Colonic mucosa (tissue), 4 donors: ENCODE measurements at regions not wholly inside any gene's neighbourhood (a gene's known extent, or its start where the extent isn't known, plus 50 kb on each side); places are given as distances from the start of the nearest gene placed in this dataset.

Experiments used
- DNase-seq: peaks from one replicate; pipeline ENCODE4 v3.0.0-alpha.2; 2020
- H3K27ac ChIP-seq: fragments of 200-600 bp; one replicate; pipeline ENCODE4 v1.8.0; 2021
- H3K27me3 ChIP-seq: fragments of 200-600 bp; one replicate; pipeline ENCODE4 v1.8.0; 2021
- H3K36me3 ChIP-seq: fragments of 200-600 bp; one replicate; pipeline ENCODE4 v1.8.0; 2021
- H3K4me1 ChIP-seq: fragments of 200-600 bp; one replicate; pipeline ENCODE4 v1.8.0; 2021; ENCODE audit warnings: mild to moderate bottlenecking
- H3K4me3 ChIP-seq: fragments of 200-600 bp; one replicate; pipeline ENCODE4 v1.8.0; 2021
- H3K9ac ChIP-seq, 2 donors: one replicate each; pipeline ENCODE4 v1.7.0; 2013; ENCODE audit warnings: control low read depth in 2 of 2, low read depth in 2 of 2, low read length in 2 of 2
- H3K9me3 ChIP-seq: fragments of 200-600 bp; one replicate; pipeline ENCODE4 v1.8.0; 2021
- intact Hi-C: fragments of 100-400 bp; cut with DNase I; formaldehyde crosslinking; loops from one replicate; pipeline ENCODE4 v1.14.1; 2022
- TF ChIP-seq, protein P1 (sequence below): fragments of 200-600 bp; IDR thresholded peaks from one replicate; pipeline ENCODE4 v1.8.0; 2022; ENCODE audit warnings: antibody characterized with exemption, mild to moderate bottlenecking
- donor health status: healthy.
- donor health status: DM: no; HTN: no; CAD: no.
- donor health status: DM: no; HTN: no; CAD: no.

DNA sequence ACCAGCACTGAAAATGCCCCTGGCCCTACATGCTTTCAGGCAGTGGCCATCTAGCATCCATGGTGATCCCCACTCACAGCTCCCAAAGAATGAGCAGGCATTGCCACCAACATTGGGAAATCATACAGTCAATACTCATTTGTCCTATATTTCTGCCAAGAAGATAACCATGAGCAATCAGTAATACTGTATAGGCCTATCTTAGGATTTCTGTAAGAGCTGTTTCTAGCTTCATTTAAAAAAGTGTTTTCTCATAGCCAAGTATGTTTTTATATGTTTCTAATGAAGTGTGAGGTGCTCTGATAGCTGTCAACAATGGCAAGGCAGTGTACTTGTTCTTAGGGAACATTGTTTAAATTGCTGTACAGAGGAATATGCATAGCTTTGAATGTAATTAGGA, 428.7 kb downstream of the FGF9 start:
- H3K36me3 ChIP-seq: no peaks in the 10 kb centered on the region
- no peak overlapping the region for H3K9ac ChIP-seq
- intact Hi-C loops: no loop called here
- no peaks in the 10 kb centered on the region for H3K4me1 ChIP-seq
- no peaks in the 10 kb centered on the region for H3K9me3 ChIP-seq
- DNase-seq: no peak
- TF ChIP-seq, protein P1, sequence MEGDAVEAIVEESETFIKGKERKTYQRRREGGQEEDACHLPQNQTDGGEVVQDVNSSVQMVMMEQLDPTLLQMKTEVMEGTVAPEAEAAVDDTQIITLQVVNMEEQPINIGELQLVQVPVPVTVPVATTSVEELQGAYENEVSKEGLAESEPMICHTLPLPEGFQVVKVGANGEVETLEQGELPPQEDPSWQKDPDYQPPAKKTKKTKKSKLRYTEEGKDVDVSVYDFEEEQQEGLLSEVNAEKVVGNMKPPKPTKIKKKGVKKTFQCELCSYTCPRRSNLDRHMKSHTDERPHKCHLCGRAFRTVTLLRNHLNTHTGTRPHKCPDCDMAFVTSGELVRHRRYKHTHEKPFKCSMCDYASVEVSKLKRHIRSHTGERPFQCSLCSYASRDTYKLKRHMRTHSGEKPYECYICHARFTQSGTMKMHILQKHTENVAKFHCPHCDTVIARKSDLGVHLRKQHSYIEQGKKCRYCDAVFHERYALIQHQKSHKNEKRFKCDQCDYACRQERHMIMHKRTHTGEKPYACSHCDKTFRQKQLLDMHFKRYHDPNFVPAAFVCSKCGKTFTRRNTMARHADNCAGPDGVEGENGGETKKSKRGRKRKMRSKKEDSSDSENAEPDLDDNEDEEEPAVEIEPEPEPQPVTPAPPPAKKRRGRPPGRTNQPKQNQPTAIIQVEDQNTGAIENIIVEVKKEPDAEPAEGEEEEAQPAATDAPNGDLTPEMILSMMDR: no peak
- H3K4me3 ChIP-seq: no peak overlapping the region
- no peak overlapping the region for H3K27ac ChIP-seq
- H3K27me3 ChIP-seq: no peaks in the 10 kb centered on the region

DNA sequence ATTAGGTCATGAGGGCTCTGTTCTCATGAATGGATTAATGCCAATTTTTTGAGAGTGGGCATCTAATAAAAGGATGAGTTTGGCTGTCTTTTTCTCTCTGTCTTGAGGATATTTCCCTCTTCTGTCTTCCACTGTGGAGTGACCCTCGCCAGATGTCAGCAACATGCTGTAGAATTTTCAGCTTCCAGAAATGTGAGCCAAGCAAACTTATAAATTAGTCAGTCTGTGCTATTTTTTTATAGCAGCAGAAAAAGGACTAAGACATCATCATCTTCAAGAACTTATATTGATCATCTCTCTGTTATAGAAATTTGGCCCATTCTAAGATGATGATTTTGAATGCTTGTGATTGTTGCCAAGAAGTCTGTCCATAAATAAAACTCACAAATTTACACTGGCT, 431.4 kb downstream of the FGF9 start:
- Histone ChIP-seq H3K9ac (no peak overlapping the region), H3K4me3 (no peak overlapping the region), H3K27me3 (no peaks in the 10 kb centered on the region), H3K4me1 (no peaks in the 10 kb centered on the region), H3K27ac (no peak overlapping the region), H3K36me3 (no peaks in the 10 kb centered on the region), H3K9me3 (no peaks in the 10 kb centered on the region)
- intact Hi-C loops: loop anchor here (10.0 kb wide), 1 partner anchor 467 kb away; no protein-coding TSS in a partner anchor
- TF ChIP-seq, protein P1: no peak
- DNase-seq: no peak

DNA sequence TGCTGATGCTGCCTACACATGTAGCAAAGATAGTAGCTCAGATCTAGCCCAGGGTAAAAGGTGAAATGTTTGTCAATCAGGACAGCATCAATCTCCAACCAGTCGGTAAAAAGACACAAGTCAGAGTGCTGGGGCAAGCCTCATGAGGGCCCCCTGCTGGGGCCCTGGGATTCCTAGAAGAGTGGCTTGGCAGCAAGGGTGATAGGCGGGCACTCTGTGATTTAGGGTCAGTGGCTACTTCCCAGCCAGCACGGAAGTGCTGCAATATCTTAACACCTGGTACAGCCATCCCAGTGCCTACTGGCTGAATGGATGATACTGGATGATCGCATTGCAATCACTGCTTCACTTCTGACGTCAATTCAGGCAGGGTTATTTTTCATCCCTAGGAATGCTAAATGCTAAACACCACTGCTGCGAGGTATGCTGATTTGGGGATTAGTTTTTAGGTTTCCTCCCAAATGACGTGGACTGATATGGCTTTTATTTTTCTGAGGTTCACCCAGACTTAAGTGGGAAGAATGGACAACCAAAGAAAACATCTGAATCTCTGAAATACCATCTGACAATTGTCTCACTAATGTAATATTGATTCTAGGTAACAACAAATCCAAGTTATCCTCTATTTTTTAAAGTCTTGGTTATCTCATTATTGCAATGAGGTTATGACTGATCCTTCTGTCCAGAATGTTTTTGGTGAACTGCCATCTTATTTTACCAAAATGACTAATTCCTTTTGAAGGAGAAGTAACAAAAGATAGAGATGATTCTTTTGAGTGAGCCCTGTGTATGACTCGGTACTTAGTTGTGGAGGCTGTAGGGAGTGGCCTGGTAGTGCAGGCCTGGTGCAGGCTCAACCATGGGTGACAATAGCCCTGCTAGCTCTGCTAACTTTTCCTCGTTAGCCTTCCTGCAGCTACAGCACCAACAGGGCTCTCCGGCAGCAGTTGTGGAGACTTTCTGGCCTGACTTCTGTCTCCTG, 432.5 kb downstream of the FGF9 start:
- no peaks in the 10 kb centered on the region for H3K9me3 ChIP-seq
- intact Hi-C loops: loop anchor here (10.0 kb wide), 1 partner anchor 469 kb away; no protein-coding TSS in a partner anchor
- no peak overlapping the region for H3K27ac ChIP-seq
- TF ChIP-seq, protein P1: peak; percentile 33
- DNase-seq: no peak
- no peak overlapping the region for H3K4me3 ChIP-seq
- no peaks in the 10 kb centered on the region for H3K4me1 ChIP-seq
- H3K36me3 ChIP-seq: no peaks in the 10 kb centered on the region
- H3K27me3 ChIP-seq: no peaks in the 10 kb centered on the region
- no peak overlapping the region for H3K9ac ChIP-seq

DNA sequence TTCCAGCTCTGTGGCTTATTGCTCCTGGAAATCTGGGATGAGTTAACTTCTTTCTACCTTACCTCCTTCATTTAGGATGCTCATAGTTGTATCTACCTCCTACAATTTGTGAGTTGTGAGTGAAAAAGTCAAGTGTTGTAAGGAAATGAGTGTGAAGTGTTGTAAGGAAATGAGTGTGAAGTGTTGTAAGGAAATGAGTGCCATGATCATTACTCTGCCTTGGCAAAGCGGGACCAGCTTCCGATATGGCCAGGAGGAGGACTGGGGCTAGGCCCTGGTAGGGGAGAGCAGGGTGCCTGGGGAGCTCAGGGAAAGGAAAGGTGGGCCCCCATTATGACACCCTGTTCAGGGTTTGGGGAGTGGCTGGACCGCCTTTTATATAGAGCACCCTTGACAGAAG, 435.2 kb downstream of the FGF9 start:
- Histone ChIP-seq H3K36me3 (no peaks in the 10 kb centered on the region), H3K9ac (no peak overlapping the region), H3K4me1 (no peaks in the 10 kb centered on the region), H3K9me3 (no peaks in the 10 kb centered on the region), H3K27ac (no peak overlapping the region), H3K4me3 (no peak overlapping the region), H3K27me3 (no peaks in the 10 kb centered on the region)
- intact Hi-C loops: loop anchor here (10.0 kb wide), 1 partner anchor 471 kb away; no protein-coding TSS in a partner anchor
- TF ChIP-seq, protein P1: no peak
- no peak for DNase-seq

DNA sequence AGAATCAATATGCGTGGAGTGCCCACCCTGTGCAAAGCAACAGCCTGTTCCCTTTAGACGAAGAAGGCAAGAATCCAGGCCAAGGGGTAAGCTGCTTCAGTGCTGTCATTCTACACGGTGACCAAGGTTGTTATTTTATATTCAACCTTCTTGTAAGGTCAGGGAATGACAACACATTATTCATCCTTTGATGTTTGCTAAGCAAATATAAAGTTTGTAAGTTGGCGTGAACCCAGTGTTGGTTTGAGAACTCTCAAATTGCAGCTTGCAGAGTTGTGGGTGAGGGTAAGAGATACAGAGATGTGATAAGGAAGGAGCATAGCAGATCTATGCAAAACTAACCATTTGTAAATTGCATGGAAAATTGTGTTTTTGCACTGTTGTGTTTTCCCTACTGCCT, 436.7 kb downstream of the FGF9 start:
- peak; percentile 47 for DNase-seq
- TF ChIP-seq, protein P1: no peak
- H3K4me1 ChIP-seq: no peaks in the 10 kb centered on the region
- no peak overlapping the region for H3K27ac ChIP-seq
- no peaks in the 10 kb centered on the region for H3K27me3 ChIP-seq
- H3K9ac ChIP-seq: no peak overlapping the region
- no peak overlapping the region for H3K4me3 ChIP-seq
- H3K36me3 ChIP-seq: no peaks in the 10 kb centered on the region
- intact Hi-C loops: loop anchor here (10.0 kb wide), 1 partner anchor 473 kb away; no protein-coding TSS in a partner anchor
- H3K9me3 ChIP-seq: no peaks in the 10 kb centered on the region
